ENCODE measurements at regions not wholly inside any gene's neighbourhood (a gene's known extent, or its start where the extent isn't known, plus 50 kb on each side); places are given as distances from the start of the nearest gene placed in this dataset.

DNA sequence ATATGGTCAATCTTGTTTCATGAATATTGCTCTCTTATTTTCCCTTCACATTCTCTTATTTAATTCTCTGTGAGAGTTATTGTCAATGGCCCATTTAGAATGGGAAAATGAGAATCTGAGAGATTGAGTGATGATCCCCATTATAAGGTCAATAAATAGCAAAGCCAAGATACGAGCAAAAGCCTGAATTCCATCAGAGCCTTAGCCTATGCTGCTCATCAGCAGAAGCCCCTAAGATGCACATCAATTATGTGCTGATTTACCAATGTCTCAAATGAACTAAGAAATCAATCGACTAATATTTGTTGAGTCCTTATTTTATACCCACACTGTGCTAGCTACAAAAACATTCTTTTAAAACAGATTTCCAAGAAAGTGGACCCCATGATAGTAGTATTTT, 330.8 kb upstream of the DDI1 start:
- TF ChIP-seq EP300 (IDR thresholded peaks at IDR 0.05) = no peak
- TF ChIP-seq, protein P1, sequence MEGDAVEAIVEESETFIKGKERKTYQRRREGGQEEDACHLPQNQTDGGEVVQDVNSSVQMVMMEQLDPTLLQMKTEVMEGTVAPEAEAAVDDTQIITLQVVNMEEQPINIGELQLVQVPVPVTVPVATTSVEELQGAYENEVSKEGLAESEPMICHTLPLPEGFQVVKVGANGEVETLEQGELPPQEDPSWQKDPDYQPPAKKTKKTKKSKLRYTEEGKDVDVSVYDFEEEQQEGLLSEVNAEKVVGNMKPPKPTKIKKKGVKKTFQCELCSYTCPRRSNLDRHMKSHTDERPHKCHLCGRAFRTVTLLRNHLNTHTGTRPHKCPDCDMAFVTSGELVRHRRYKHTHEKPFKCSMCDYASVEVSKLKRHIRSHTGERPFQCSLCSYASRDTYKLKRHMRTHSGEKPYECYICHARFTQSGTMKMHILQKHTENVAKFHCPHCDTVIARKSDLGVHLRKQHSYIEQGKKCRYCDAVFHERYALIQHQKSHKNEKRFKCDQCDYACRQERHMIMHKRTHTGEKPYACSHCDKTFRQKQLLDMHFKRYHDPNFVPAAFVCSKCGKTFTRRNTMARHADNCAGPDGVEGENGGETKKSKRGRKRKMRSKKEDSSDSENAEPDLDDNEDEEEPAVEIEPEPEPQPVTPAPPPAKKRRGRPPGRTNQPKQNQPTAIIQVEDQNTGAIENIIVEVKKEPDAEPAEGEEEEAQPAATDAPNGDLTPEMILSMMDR (IDR thresholded peaks at IDR 0.05) = no peak
